ENCODE measurements at regions not wholly inside any gene's neighbourhood (a gene's known extent, or its start where the extent isn't known, plus 50 kb on each side); places are given as distances from the start of the nearest gene placed in this dataset.

- no peak for DNase-seq (ENCODE audit: low spot score)
- no peak for TF ChIP-seq CTCF (IDR thresholded peaks at IDR 0.05; ENCODE audit: borderline replicate concordance, control extremely low read depth, extremely low read depth, insufficient read depth, missing control alignments)
- in situ Hi-C loops (cut with MboI; ENCODE audit: low sequenced_read_pairs, unreplicated experiment): no loop called here
These were observed 221.4 kb downstream of the DRD1 start for GRCh38 chr5:175222621-175223020.

GRCh38 chr5:175220549-175220948 lies 223.4 kb downstream of the DRD1 start:
- TF ChIP-seq CTCF (IDR thresholded peaks at IDR 0.05; ENCODE audit: borderline replicate concordance, control extremely low read depth, extremely low read depth, insufficient read depth, missing control alignments): no peak
- no peak for DNase-seq (ENCODE audit: low spot score)
- in situ Hi-C loops (cut with MboI; ENCODE audit: low sequenced_read_pairs, unreplicated experiment): no loop called here

- in situ Hi-C loops (cut with MboI; ENCODE audit: low sequenced_read_pairs, unreplicated experiment): no loop called here
- TF ChIP-seq CTCF (IDR thresholded peaks at IDR 0.05; ENCODE audit: borderline replicate concordance, control extremely low read depth, extremely low read depth, insufficient read depth, missing control alignments): no peak
- no peak for DNase-seq (ENCODE audit: low spot score)
These were observed 224.6 kb downstream of the DRD1 start for GRCh38 chr5:175219366-175219765.

DNA sequence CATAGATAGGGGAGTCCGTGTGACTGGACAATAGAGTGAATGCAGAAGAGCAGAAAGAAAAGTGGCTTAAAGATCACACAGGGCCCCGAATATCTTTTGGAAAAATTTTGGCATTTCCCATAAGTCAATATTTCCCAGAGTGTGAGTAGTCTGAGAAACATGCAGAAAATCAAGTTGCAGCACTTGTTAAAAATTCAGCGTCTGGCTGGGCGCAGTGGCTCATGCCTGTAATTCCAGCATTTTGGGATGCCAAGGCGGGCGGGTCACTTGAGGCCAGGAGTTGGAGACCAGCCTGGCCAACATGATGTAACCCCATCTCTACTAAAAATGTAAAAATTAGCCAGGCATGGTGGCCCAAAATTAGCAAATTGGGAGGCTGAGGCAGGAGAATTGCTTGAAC lies 227.0 kb downstream of the DRD1 start:
- no peak for DNase-seq (ENCODE audit: low spot score)
- TF ChIP-seq CTCF (IDR thresholded peaks at IDR 0.05; ENCODE audit: borderline replicate concordance, control extremely low read depth, extremely low read depth, insufficient read depth, missing control alignments): no peak
- in situ Hi-C loops (cut with MboI; ENCODE audit: low sequenced_read_pairs, unreplicated experiment): no loop called here

DNA sequence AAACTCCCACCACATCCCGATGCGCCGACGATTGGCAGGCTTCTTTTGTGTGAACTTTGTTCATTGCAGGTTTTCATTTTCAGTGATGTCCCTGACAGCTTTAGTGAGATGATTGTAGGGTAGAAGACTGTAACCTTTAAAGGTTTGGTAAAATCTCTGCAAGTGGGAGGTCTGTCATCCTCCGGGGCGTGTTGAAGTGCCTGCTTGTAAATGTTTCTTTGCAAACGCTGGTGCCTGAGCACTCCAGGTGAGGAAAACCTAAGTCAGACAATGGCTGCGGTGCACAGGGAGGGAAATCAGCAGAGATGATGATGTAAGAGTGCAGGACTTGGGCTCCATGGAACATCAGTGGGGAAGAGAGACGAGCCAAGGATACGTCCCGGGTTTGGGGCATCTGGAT lies 228.1 kb downstream of the DRD1 start:
- in situ Hi-C loops (cut with MboI; ENCODE audit: low sequenced_read_pairs, unreplicated experiment): no loop called here
- DNase-seq (ENCODE audit: low spot score): no peak
- no peak for TF ChIP-seq CTCF (IDR thresholded peaks at IDR 0.05; ENCODE audit: borderline replicate concordance, control extremely low read depth, extremely low read depth, insufficient read depth, missing control alignments)

DNA sequence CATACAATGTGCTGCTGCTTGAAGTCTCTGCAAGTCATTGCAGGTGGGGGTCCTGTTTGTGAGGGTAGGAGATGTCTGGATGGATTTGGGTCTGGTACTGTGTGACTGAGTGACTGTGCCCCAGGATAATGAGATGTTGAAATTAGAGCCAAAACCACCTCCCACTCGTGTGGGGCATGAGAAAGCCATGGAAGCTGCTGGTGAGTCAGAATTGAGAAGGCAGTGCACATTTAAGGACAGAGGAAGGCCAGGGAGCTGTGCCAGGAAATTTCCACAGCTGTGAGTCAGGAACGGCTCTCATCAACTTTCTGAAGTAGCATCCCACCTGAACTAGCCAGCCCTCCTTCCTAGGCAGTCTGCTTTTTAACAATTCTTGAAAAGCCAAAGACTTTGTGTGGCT lies 229.8 kb downstream of the DRD1 start:
- TF ChIP-seq CTCF (IDR thresholded peaks at IDR 0.05; ENCODE audit: borderline replicate concordance, control extremely low read depth, extremely low read depth, insufficient read depth, missing control alignments): no peak
- DNase-seq (ENCODE audit: low spot score): no peak
- in situ Hi-C loops (cut with MboI; ENCODE audit: low sequenced_read_pairs, unreplicated experiment): no loop called here

Data from GM13976 (cell line).